OCI-LY1 (cell line): ENCODE measurements at regions not wholly inside any gene's neighbourhood (a gene's known extent, or its start where the extent isn't known, plus 50 kb on each side); places are given as distances from the start of the nearest gene placed in this dataset.
A peak's percentile ranks its signal among the peaks of the same experiment; 100 is the strongest.
"Not testable (repeated sequence)": the region's sequence is repeated elsewhere in the genome, so short reads cannot be mapped to it uniquely, and the experiment has no call there.

ENCODE experiments used
- H2AFZ ChIP-seq: fragments of 200-600 bp; sonication (generic), shearing (Covaris generic); 2 replicates; pipeline ENCODE4 v1.6.0; 2014; ENCODE audit warnings: antibody characterized with exemption, mild to moderate bottlenecking, low read length
- H3F3A ChIP-seq: fragments of 200-600 bp; sonication (generic), shearing (Covaris generic); 2 replicates; pipeline ENCODE4 v1.6.0; 2014; ENCODE audit warnings: mild to moderate bottlenecking, antibody characterized with exemption, low read length, moderate library complexity; ENCODE audit not compliant: insufficient read depth
- H3K27ac ChIP-seq: fragments of 200-600 bp; sonication (generic); 2 replicates; pipeline ENCODE4 v1.5.1; 2014; ENCODE audit warnings: low read length, mixed run types, mild to moderate bottlenecking, low read depth; ENCODE audit not compliant: poor library complexity, severe bottlenecking
- H3K27me3 ChIP-seq: fragments of 200-600 bp; sonication (generic); 2 replicates; pipeline ENCODE4 v1.6.0; 2014; ENCODE audit warnings: antibody characterized with exemption, mild to moderate bottlenecking, low read length, moderate library complexity; ENCODE audit not compliant: insufficient read depth
- H3K36me3 ChIP-seq: fragments of 200-600 bp; sonication (generic); 2 replicates; pipeline ENCODE4 v1.6.1; 2014; ENCODE audit warnings: mild to moderate bottlenecking, antibody characterized with exemption, low read length, moderate library complexity, mixed read lengths; ENCODE audit not compliant: insufficient read depth
- H3K4me1 ChIP-seq: fragments of 200-600 bp; sonication (generic); 2 replicates; pipeline ENCODE4 v1.5.1; 2014; ENCODE audit warnings: mild to moderate bottlenecking, low read length, moderate library complexity; ENCODE audit not compliant: insufficient read depth, severe bottlenecking
- H3K4me2 ChIP-seq: fragments of 200-600 bp; sonication (generic), shearing (Covaris generic); 2 replicates; pipeline ENCODE4 v1.6.1; 2014; ENCODE audit warnings: low read length
- H3K4me3 ChIP-seq: fragments of 200-600 bp; sonication (generic); 2 replicates; pipeline ENCODE4 v1.5.1; 2014; ENCODE audit warnings: low read length, low read depth, mild to moderate bottlenecking, mixed read lengths; ENCODE audit not compliant: poor library complexity, severe bottlenecking
- H3K79me2 ChIP-seq: fragments of 200-600 bp; shearing (Covaris generic); 2 replicates; pipeline ENCODE4 v1.6.1; 2016; ENCODE audit warnings: mixed run types, low read length, mixed read lengths; ENCODE audit not compliant: insufficient read depth
- H3K9ac ChIP-seq: fragments of 200-600 bp; sonication (generic), shearing (Covaris generic); 2 replicates; pipeline ENCODE4 v1.6.1; 2014; ENCODE audit warnings: mild to moderate bottlenecking, low read length, mixed read lengths
- H3K9me2 ChIP-seq: fragments of 200-600 bp; sonication (generic), shearing (Covaris generic); 2 replicates; pipeline ENCODE4 v1.6.1; 2014; ENCODE audit warnings: low read depth, mild to moderate bottlenecking, low read length, mixed read lengths
- H3K9me3 ChIP-seq: fragments of 200-600 bp; shearing (Covaris generic); 2 replicates; pipeline ENCODE4 v1.6.1; 2014; ENCODE audit warnings: low read length, mixed read lengths
- H4K20me1 ChIP-seq: fragments of 200-600 bp; sonication (generic), shearing (Covaris generic); 2 replicates; pipeline ENCODE4 v1.6.0; 2016; ENCODE audit warnings: mild to moderate bottlenecking, low read length; ENCODE audit not compliant: insufficient read depth
- CTCF ChIP-seq: fragments of 200-600 bp; sonication (generic), shearing (Covaris generic); IDR thresholded peaks from 2 replicates; pipeline ENCODE4 v1.5.1; 2017; ENCODE audit warnings: mild to moderate bottlenecking, antibody characterized with exemption, low read length, moderate library complexity, mixed read lengths
- EZH2 ChIP-seq: fragments of 200-600 bp; sonication (generic), shearing (Covaris generic); IDR thresholded peaks from 2 replicates; pipeline ENCODE4 v1.8.0; 2017; ENCODE audit warnings: borderline replicate concordance, mixed run types, mild to moderate bottlenecking, antibody characterized with exemption, low read length, moderate library complexity, mixed read lengths

DNA sequence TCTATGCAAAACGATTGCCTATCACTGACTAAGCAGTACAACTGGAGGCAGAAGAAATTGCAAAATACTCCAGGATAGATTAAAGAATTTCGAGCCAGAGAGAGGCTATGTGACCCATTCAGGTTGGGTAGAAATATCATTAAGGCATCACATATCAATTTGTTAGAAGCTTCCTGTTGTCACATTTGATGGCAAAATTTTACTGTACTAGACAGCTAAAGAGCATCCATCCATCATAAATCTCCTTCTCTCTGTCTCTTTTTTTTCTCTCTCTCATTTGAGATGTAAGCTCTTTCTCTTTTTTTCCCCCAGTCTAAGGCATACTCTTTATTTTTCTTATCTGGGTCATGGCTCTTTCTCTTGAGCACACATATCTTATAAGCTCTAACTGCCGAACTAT, 155.7 kb downstream of the EVA1A start:
- Histone ChIP-seq H3K4me2 (no peak overlapping the region), H3K4me1 (no peaks in the 10 kb centered on the region), H3K4me3 (no peak overlapping the region), H3F3A (no peaks in the 10 kb centered on the region), H3K9ac (no peak overlapping the region), H3K36me3 (no peaks in the 10 kb centered on the region), H3K9me2 (no peaks in the 10 kb centered on the region), H4K20me1 (no peaks in the 10 kb centered on the region), H3K27me3 (no peaks in the 10 kb centered on the region), H3K79me2 (no peaks in the 10 kb centered on the region), H3K9me3 (no peaks in the 10 kb centered on the region), H2AFZ (no peak overlapping the region), H3K27ac (no peak overlapping the region)
- TF ChIP-seq EZH2 (no peak), CTCF (no peak)

GRCh38 chr2:75403991-75404428, 156.7 kb downstream of the EVA1A start:
- no peaks in the 10 kb centered on the region for H3K27me3 ChIP-seq
- no peaks in the 10 kb centered on the region for H3K9me3 ChIP-seq
- no peaks in the 10 kb centered on the region for H3K4me1 ChIP-seq
- no peaks in the 10 kb centered on the region for H3K36me3 ChIP-seq
- no peak overlapping the region for H3K9ac ChIP-seq
- no peak overlapping the region for H2AFZ ChIP-seq
- no peaks in the 10 kb centered on the region for H3F3A ChIP-seq
- H3K9me2 ChIP-seq: no peaks in the 10 kb centered on the region
- no peak overlapping the region for H3K27ac ChIP-seq
- no peaks in the 10 kb centered on the region for H3K79me2 ChIP-seq
- no peak overlapping the region for H3K4me3 ChIP-seq
- no peaks in the 10 kb centered on the region for H4K20me1 ChIP-seq
- peak; percentile 69 for TF ChIP-seq CTCF
- no peak for TF ChIP-seq EZH2
- no peak overlapping the region for H3K4me2 ChIP-seq

DNA sequence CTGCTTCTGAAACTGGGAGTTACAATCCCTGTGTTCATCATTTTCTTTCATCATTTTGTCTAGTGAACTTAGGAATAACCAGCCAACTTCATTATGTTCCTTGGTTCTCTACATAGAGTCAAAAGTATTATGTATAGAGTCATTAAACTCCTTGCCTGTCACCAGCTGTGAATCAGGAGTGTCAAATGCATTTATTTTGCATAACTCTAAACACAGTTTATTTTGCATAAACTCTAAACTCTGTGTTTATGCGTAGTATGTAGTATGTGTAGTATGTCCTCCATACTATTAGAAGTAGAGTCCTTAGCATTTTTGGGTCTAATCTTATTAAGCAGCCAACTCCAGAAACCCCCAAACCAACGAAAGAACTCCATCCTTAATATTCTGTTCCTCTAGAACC, 164.4 kb downstream of the EVA1A start:
- no peaks in the 10 kb centered on the region for H3K4me1 ChIP-seq
- H3K4me3 ChIP-seq: no peak overlapping the region
- H3F3A ChIP-seq: no peaks in the 10 kb centered on the region

GRCh38 chr2:75394764-75395163, 166.0 kb downstream of the EVA1A start:
- not testable (repeated sequence) for H3K27ac ChIP-seq, H3K4me3 ChIP-seq, H3K4me1 ChIP-seq, H3K79me2 ChIP-seq, H3K27me3 ChIP-seq, H3K9me2 ChIP-seq, H3K9me3 ChIP-seq, H3K9ac ChIP-seq, H3K36me3 ChIP-seq, H3F3A ChIP-seq, H4K20me1 ChIP-seq, H3K4me2 ChIP-seq, H2AFZ ChIP-seq

More for the DNA sequence above, 164.4 kb downstream of the EVA1A start:
- Histone ChIP-seq H3K27me3 (no peaks in the 10 kb centered on the region), H3K79me2 (no peaks in the 10 kb centered on the region), H3K4me2 (no peak overlapping the region), H3K9ac (no peak overlapping the region), H3K36me3 (no peaks in the 10 kb centered on the region), H2AFZ (no peak overlapping the region), H4K20me1 (no peaks in the 10 kb centered on the region), H3K9me3 (no peaks in the 10 kb centered on the region), H3K27ac (no peak overlapping the region), H3K9me2 (no peaks in the 10 kb centered on the region)
- TF ChIP-seq EZH2: no peak
- no peak for TF ChIP-seq CTCF
